GM12878 (cell line): ENCODE measurements at regions not wholly inside any gene's neighbourhood (a gene's known extent, or its start where the extent isn't known, plus 50 kb on each side); places are given as distances from the start of the nearest gene placed in this dataset.

Source experiments
- ATAC-seq: fragments of 200-7000 bp; cut with Tn5 transposase; 3 replicates; pipeline ENCODE4 v1.9.1; 2020; ENCODE audit warnings: mild to moderate bottlenecking, moderate library complexity
- BruUV-seq: library from RNA; stranded (reverse); fragments of 400-500 nt; replicated peaks from 2 replicates; lab custom pipeline; 2021; lab: Mats Ljungman, UMichigan
- CTCF ChIA-PET: fragments of 300-600 bp; sonication (Branson Sonifier 250); formaldehyde crosslinking; extraction: SDS; loops from one replicate; lab custom pipeline; 2021; ENCODE audit warnings: inconsistent platforms; lab: Yijun Ruan, JAX
- POLR2A ChIA-PET: fragments of 350-600 bp; formaldehyde crosslinking; extraction: SDS; loops from one replicate; lab custom pipeline; 2021; ENCODE audit warnings: inconsistent platforms; lab: Charles Lee
- RAD21 ChIA-PET: fragments of 300-600 bp; sonication (Branson Sonifier 250); formaldehyde crosslinking; loops from one replicate; lab custom pipeline; 2023; ENCODE audit warnings: antibody characterized with exemption; ENCODE audit not compliant: unreplicated experiment; lab: Charles Lee
- SMC1A ChIA-PET: fragments of 300-600 bp; sonication (Branson Sonifier 250); formaldehyde crosslinking; loops from one replicate; lab custom pipeline; 2023; ENCODE audit not compliant: unreplicated experiment, uncharacterized antibody; lab: Charles Lee
- DNase-seq: peaks from one replicate; pipeline ENCODE4 v3.0.0-alpha.2; 2011; ENCODE audit warnings: low read depth, low spot score
- FAIRE-seq: peaks from 3 replicates; lab custom pipeline; 2011; peaks lifted over from hg19 to GRCh38; lab: Jason Lieb, UNC
- H2AFZ ChIP-seq: 2 replicates; pipeline ENCODE4 v1.6.0; 2011; ENCODE audit warnings: low read depth, low read length, control low read depth; ENCODE audit not compliant: control insufficient read depth
- H3K27ac ChIP-seq: 2 replicates; pipeline ENCODE4 v1.5.1; 2011; ENCODE audit warnings: control low read depth; ENCODE audit not compliant: control insufficient read depth, insufficient read depth
- H3K27me3 ChIP-seq, 2 experiments: replicated peaks in 1 of 2; 2 replicates each; pipeline versions ENCODE4 v1.6.0 to v1.6.1; 2011; ENCODE audit warnings: low read length in 1 of 2; ENCODE audit not compliant: control insufficient read depth in 2 of 2, insufficient read depth in 2 of 2
- H3K36me3 ChIP-seq, 2 experiments: 2 replicates each; pipeline ENCODE4 v1.5.1; 2011; ENCODE audit warnings: low read length in 1 of 2; ENCODE audit not compliant: control insufficient read depth in 2 of 2, insufficient read depth in 2 of 2
- H3K4me1 ChIP-seq: 2 replicates; pipeline ENCODE4 v1.6.1; 2011; ENCODE audit warnings: mild to moderate bottlenecking, low read length, moderate library complexity, mixed read lengths; ENCODE audit not compliant: control insufficient read depth, insufficient read depth
- H3K4me2 ChIP-seq: 2 replicates; pipeline ENCODE4 v1.6.0; 2011; ENCODE audit warnings: control low read depth; ENCODE audit not compliant: control insufficient read depth, insufficient read depth
- H3K4me3 ChIP-seq: fragments of 200-600 bp; sonication (generic); 2 replicates; pipeline ENCODE4 v1.5.1; 2016
- H3K79me2 ChIP-seq: 2 replicates; pipeline ENCODE4 v1.6.0; 2011; ENCODE audit warnings: low read length; ENCODE audit not compliant: control insufficient read depth, insufficient read depth
- H3K9ac ChIP-seq: 2 replicates; pipeline ENCODE4 v1.8.0; 2011; ENCODE audit warnings: low read length, control low read depth, mixed read lengths; ENCODE audit not compliant: control insufficient read depth, insufficient read depth
- H3K9me3 ChIP-seq: replicated peaks from 3 replicates; pipeline ENCODE4 v1.5.1; 2011; ENCODE audit warnings: mild to moderate bottlenecking, low read length; ENCODE audit not compliant: control insufficient read depth, insufficient read depth
- H4K20me1 ChIP-seq: 2 replicates; pipeline ENCODE4 v1.6.0; 2011; ENCODE audit not compliant: control insufficient read depth, insufficient read depth
- ESRRA ChIP-seq: IDR thresholded peaks from 2 replicates; pipeline ENCODE4 v1.6.1; 2012; ENCODE audit warnings: mild to moderate bottlenecking, low read length, improper control_type of control experiment
- HCFC1 ChIP-seq: fragments of 150-350 bp; IDR thresholded peaks from 2 replicates; pipeline ENCODE4 v1.6.1; 2014; ENCODE audit warnings: low read length
- HDAC2 ChIP-seq: fragments of 200-600 bp; sonication (generic); IDR thresholded peaks from 2 replicates; pipeline ENCODE4 v1.6.1; 2017
- HDAC6 ChIP-seq: fragments of 200-600 bp; sonication (generic); IDR thresholded peaks from one replicate; pipeline ENCODE4 v1.8.0; 2017; ENCODE audit warnings: antibody characterized with exemption; ENCODE audit not compliant: unreplicated experiment
- NR2F1 ChIP-seq: fragments of 450-650 bp; conservative IDR thresholded peaks from 2 replicates; pipeline ENCODE4 v1.6.1; 2017; ENCODE audit warnings: mild to moderate bottlenecking
- RCOR1 ChIP-seq: conservative IDR thresholded peaks from 2 replicates; pipeline ENCODE4 v1.6.1; 2012; ENCODE audit warnings: low read depth, low read length, improper control_type of control experiment
- SREBF2 ChIP-seq: IDR thresholded peaks from 2 replicates; pipeline ENCODE4 v1.6.1; 2012; ENCODE audit warnings: mild to moderate bottlenecking, low read length
- TARDBP ChIP-seq: IDR thresholded peaks from 2 replicates; pipeline ENCODE4 v1.6.1; 2016; ENCODE audit warnings: borderline replicate concordance
- TCF12 ChIP-seq: IDR thresholded peaks from 2 replicates; pipeline ENCODE4 v1.6.1; 2011; ENCODE audit warnings: low read depth, mild to moderate bottlenecking, low read length
- YY1 ChIP-seq: IDR thresholded peaks from 2 replicates; pipeline ENCODE4 v1.6.1; 2011; ENCODE audit warnings: low read depth, mild to moderate bottlenecking, low read length
- ZNF274 ChIP-seq: IDR thresholded peaks from one replicate; pipeline ENCODE4 v1.8.0; 2011; ENCODE audit not compliant: insufficient read length, insufficient read depth
- in situ Hi-C: fragments of 300-500 bp; cut with MboI; formaldehyde crosslinking; loops from 9 replicates; pipeline ENCODE4 v1.14.3; 2018; ENCODE audit warnings: mixed read lengths
- intact Hi-C: fragments of 100-400 bp; cut with micrococcal nuclease; formaldehyde crosslinking; loops from one replicate; pipeline ENCODE4 v1.14.2; 2022; ENCODE audit not compliant: unreplicated experiment
- TF ChIP-seq, protein P1 (sequence below): fragments of 450-650 bp; IDR thresholded peaks from 2 replicates; pipeline ENCODE4 v1.6.1; 2017; ENCODE audit warnings: mild to moderate bottlenecking, moderate library complexity
- TF ChIP-seq, protein P2 (sequence below): fragments of 450-650 bp; IDR thresholded peaks from 2 replicates; pipeline ENCODE4 v1.6.1; 2017; ENCODE audit warnings: mild to moderate bottlenecking, moderate library complexity
- TF ChIP-seq, protein P3 (sequence below): fragments of 450-650 bp; IDR thresholded peaks from 2 replicates; pipeline ENCODE4 v1.6.1; 2018; ENCODE audit warnings: mild to moderate bottlenecking, low read depth, moderate library complexity; ENCODE audit not compliant: partially characterized antibody

DNA sequence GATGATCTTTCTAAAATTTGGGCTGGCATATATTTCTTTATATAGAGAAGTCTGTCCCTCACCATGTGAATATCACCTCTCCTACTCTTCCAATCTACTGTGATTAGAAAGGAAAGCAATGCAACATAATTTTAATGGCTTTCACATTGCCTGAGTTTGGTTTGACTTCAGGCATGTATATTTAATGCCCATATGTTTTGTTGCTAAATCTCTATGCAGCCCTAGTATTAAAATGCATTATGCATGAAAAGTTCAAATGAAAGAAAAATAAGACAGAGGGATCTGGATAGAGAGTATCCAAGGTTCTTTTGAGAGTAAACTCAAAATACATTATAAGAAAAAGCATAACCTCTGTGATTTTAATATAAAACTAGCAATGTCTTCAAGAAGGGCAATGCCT lies 518.3 kb downstream of the PRR16 start:
- Histone ChIP-seq H3K36me3 (no peaks in the 10 kb centered on the region), H3K9ac (no peak overlapping the region), H3K4me1 (no peaks in the 10 kb centered on the region), H3K4me3 (no peak overlapping the region), H4K20me1 (no peaks in the 10 kb centered on the region), H2AFZ (no peak overlapping the region), H3K27ac (no peak overlapping the region), H3K4me2 (no peak overlapping the region), H3K27me3 (no peaks in the 10 kb centered on the region), H3K79me2 (no peaks in the 10 kb centered on the region), H3K9me3 (no peaks in the 10 kb centered on the region)
- POLR2A ChIA-PET = no interaction called here
- no TSS peak for BruUV-seq
- RAD21 ChIA-PET = no interaction called here
- no peak for ATAC-seq
- FAIRE-seq = no peak
- SMC1A ChIA-PET = no interaction called here
- intact Hi-C loops (no loop called here), in situ Hi-C loops (no loop called here)
- no peak for DNase-seq
- CTCF ChIA-PET = no interaction called here
- TF ChIP-seq, protein P1, sequence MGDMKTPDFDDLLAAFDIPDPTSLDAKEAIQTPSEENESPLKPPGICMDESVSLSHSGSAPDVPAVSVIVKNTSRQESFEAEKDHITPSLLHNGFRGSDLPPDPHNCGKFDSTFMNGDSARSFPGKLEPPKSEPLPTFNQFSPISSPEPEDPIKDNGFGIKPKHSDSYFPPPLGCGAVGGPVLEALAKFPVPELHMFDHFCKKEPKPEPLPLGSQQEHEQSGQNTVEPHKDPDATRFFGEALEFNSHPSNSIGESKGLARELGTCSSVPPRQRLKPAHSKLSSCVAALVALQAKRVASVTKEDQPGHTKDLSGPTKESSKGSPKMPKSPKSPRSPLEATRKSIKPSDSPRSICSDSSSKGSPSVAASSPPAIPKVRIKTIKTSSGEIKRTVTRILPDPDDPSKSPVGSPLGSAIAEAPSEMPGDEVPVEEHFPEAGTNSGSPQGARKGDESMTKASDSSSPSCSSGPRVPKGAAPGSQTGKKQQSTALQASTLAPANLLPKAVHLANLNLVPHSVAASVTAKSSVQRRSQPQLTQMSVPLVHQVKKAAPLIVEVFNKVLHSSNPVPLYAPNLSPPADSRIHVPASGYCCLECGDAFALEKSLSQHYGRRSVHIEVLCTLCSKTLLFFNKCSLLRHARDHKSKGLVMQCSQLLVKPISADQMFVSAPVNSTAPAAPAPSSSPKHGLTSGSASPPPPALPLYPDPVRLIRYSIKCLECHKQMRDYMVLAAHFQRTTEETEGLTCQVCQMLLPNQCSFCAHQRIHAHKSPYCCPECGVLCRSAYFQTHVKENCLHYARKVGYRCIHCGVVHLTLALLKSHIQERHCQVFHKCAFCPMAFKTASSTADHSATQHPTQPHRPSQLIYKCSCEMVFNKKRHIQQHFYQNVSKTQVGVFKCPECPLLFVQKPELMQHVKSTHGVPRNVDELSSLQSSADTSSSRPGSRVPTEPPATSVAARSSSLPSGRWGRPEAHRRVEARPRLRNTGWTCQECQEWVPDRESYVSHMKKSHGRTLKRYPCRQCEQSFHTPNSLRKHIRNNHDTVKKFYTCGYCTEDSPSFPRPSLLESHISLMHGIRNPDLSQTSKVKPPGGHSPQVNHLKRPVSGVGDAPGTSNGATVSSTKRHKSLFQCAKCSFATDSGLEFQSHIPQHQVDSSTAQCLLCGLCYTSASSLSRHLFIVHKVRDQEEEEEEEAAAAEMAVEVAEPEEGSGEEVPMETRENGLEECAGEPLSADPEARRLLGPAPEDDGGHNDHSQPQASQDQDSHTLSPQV = no peak
- no peak for TF ChIP-seq HDAC6
- no peak for TF ChIP-seq TCF12
- TF ChIP-seq TARDBP = no peak
- TF ChIP-seq, protein P2, sequence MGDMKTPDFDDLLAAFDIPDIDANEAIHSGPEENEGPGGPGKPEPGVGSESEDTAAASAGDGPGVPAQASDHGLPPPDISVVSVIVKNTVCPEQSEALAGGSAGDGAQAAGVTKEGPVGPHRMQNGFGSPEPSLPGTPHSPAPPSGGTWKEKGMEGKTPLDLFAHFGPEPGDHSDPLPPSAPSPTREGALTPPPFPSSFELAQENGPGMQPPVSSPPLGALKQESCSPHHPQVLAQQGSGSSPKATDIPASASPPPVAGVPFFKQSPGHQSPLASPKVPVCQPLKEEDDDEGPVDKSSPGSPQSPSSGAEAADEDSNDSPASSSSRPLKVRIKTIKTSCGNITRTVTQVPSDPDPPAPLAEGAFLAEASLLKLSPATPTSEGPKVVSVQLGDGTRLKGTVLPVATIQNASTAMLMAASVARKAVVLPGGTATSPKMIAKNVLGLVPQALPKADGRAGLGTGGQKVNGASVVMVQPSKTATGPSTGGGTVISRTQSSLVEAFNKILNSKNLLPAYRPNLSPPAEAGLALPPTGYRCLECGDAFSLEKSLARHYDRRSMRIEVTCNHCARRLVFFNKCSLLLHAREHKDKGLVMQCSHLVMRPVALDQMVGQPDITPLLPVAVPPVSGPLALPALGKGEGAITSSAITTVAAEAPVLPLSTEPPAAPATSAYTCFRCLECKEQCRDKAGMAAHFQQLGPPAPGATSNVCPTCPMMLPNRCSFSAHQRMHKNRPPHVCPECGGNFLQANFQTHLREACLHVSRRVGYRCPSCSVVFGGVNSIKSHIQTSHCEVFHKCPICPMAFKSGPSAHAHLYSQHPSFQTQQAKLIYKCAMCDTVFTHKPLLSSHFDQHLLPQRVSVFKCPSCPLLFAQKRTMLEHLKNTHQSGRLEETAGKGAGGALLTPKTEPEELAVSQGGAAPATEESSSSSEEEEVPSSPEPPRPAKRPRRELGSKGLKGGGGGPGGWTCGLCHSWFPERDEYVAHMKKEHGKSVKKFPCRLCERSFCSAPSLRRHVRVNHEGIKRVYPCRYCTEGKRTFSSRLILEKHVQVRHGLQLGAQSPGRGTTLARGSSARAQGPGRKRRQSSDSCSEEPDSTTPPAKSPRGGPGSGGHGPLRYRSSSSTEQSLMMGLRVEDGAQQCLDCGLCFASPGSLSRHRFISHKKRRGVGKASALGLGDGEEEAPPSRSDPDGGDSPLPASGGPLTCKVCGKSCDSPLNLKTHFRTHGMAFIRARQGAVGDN = no peak
- no peak for TF ChIP-seq HDAC2
- TF ChIP-seq ZNF274 = no peak
- TF ChIP-seq SREBF2 = no peak
- no peak for TF ChIP-seq ESRRA
- TF ChIP-seq HCFC1 = no peak
- TF ChIP-seq, protein P3, sequence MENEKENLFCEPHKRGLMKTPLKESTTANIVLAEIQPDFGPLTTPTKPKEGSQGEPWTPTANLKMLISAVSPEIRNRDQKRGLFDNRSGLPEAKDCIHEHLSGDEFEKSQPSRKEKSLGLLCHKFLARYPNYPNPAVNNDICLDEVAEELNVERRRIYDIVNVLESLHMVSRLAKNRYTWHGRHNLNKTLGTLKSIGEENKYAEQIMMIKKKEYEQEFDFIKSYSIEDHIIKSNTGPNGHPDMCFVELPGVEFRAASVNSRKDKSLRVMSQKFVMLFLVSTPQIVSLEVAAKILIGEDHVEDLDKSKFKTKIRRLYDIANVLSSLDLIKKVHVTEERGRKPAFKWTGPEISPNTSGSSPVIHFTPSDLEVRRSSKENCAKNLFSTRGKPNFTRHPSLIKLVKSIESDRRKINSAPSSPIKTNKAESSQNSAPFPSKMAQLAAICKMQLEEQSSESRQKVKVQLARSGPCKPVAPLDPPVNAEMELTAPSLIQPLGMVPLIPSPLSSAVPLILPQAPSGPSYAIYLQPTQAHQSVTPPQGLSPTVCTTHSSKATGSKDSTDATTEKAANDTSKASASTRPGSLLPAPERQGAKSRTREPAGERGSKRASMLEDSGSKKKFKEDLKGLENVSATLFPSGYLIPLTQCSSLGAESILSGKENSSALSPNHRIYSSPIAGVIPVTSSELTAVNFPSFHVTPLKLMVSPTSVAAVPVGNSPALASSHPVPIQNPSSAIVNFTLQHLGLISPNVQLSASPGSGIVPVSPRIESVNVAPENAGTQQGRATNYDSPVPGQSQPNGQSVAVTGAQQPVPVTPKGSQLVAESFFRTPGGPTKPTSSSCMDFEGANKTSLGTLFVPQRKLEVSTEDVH = no peak
- no peak for TF ChIP-seq YY1
- no peak for TF ChIP-seq RCOR1
- no peak for TF ChIP-seq NR2F1
